Nucleus accumbens (tissue), 56 donors: ENCODE measurements at regions not wholly inside any gene's neighbourhood (a gene's known extent, or its start where the extent isn't known, plus 50 kb on each side); places are given as distances from the start of the nearest gene placed in this dataset.
"Not testable (repeated sequence)": the region's sequence is repeated elsewhere in the genome, so short reads cannot be mapped to it uniquely, and the experiment has no call there.

ENCODE experiments used
- DNase-seq, 56 donors: peaks; one replicate each; lab custom pipeline; 2025; lab: John Stamatoyannopoulos, UW

DNA sequence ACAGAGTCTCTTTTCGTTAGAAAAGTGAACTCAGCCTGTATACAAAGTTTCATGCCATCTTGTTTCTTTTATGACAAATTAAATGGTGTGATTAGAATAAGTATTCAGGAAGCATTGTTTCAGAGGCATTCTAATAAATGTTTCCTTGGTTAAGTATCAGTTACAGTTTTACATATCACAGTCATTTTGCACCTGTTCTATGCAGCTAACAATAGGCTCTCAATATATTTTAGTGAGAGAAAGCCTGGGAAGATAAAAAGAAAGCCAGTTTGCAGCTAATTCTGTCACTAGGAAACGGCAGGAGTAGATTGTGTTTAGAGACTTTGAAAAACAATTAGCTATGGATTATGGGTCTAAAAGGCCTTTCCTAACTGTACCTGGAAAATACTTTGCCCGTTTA lies 252.8 kb downstream of the ZIC1 start:
- DNase-seq, result no peak

DNA sequence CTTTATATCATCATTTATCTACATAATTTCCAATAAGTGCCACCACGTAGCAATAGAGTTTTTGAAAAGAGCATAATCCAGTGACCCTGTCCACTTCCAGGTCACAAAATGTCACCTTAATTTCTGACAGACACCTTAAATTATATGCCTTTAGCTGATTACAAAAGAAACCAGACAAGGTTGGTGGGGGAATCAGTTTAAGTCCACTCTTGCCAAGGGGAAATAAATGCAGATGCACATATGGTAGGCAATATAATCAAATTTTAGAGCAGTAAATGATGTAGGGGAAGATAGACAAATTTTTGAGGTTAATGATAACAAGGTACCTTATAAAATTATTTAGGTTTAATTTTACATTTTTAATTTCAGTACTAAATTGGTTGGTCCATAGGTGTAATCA lies 253.5 kb downstream of the ZIC1 start:
- DNase-seq, result no peak

DNA sequence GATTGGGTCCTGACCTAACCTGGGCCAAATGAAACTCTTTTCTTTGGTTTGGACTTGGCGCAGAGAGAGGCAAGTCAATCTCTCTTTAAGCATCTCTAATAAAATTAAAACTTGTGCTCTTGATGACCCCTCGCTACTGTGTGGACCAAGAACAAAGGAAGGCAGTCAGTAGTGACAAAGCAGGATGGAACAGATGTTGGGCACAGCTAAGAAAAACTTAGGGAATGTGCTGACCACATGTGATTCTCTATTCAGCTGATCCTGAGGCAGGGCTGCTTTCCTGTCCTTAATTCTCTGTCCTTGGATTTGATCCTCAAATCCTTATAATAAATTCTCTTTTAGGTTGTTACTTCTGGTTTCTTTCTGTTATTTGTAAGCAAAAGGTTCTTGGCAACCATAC lies 259.9 kb downstream of the ZIC1 start:
- DNase-seq, result no peak

DNA sequence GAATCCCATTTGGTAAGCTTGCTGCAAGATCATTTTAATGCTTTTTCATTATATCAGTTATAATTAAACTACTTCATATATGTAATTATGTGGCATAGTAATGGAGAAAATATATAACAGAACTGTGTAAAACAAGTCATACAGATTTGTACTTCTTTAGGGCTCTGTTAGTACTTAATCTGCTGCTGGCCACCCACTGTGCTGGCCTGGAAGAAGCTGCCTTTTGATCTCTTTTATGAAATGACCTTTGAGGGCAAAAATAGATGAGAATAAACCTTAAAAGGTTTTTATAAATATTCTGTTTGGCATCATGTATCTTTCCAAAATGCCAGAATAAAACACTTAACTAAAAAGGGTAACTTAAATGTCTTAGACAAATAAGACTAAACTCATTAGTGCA lies 262.9 kb downstream of the ZIC1 start:
- DNase-seq, result no peak

DNA sequence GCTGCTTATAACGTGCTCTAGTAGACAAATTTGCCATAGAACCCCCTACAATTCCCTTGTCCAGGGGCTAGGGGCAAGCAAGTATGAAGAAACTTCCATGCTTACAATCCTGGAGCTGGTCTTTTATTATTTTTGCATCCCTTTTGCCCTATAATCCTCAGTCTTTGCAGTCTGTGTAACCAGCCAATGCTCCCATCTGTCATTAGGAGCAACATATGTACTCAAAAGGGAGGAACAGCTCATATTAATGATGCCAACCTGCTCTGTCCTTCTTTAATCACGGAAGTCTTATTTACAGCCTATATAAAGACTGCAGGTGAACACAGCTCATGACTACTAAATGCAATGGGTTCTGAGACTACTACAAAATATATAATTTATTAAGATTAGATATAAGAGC lies 263.3 kb downstream of the ZIC1 start:
- no peak for DNase-seq

DNA sequence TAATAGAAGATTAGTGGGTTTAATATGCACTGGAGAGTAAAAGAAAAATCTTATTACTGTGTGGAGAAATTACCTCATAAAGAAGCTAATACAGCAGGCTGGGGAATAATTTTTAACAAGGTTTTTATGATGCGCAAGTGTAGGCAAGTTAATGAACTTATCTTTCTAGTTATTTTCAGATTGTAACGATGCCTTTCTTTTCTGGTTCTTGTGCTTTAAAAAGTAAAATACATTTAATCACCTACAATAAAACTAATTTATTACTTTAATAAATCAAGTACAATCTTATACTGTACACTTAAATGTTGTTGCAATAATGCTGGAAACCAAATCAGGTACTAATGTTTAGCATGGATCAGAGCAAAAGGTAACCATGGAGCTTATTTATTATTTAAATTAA lies 266.6 kb downstream of the ZIC1 start:
- DNase-seq, result no peak

DNA sequence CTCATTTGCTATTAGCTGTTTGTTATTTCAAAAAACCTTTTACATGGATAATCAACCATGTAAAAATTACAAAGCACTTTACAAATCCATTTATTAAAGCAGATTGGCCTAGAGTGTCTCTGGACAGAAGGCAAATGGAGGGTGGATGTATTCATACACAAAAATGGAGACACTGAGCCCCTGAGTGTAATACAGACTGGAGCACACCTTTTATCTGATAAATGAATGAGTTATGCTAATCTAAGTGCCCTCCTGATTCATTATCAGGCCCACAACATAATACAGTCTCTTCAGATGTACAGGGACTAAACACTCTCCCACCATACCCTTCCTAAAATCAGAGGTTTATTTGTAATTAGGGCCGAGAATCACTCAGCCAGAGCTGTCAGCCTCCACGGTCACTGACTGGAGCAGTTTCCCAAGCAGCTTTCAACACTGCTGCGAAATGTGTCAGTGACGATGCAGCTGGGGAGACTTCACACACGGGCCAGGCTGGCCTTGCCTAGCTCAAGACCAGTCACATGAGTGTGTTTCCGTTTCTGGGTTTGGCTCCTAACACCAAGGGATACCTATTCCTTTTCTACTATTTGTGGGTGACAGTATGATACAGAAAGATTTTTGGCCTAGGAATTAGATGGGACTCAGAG lies 271.8 kb downstream of the ZIC1 start:
- DNase-seq, result peak in 11 of 56 donors; percentile 1 to 22 (median 7)

DNA sequence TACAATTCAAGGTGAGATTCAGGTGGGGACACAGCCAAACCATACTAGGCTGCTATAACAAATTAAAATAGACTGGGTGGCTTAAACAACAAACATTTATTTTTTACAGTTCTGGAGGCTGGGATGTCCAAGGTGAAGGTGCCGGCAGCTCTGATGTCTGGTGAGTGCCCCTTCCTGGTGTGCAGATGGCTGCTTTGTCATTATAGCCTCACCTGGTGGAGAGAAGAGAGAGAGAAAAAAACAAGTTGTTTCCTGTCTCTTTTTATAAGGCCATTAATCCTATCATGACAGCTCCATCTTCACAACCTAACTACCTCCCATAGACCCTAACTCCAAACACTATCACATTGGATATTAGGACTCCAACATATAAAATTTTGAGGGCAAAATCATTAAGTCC lies 279.7 kb downstream of the ZIC1 start:
- no peak for DNase-seq

DNA sequence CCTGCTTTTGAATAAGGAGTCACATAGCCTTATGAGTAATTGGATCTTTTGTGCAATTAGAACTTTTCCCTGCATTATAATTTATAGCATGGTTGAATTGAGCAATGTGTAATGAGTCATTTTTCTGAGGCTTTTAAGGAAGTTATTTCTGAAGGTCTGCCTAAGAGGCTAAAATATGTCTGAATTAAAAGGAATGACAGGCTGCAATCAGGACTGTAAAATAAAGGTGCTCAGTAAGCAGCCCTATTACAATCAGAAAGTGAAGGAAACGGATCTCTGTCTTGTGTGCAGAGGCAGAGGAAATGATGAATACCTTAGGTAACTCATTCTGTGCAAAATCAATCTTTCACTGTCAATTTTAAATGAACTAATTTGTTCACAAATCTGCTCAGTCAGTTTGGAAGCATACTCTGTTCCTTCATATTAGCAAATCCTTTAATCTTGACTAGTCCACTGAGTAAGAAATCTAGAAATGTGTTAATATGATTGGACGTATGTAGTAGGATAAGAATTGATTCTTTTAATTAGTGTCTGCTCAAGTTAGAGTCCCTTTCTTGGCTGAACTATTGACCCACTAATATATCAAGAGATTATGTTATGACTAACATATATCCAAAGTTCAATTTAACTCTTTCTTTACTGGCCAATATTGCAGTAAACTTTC lies 290.1 kb downstream of the ZIC1 start:
- no peak for DNase-seq

DNA sequence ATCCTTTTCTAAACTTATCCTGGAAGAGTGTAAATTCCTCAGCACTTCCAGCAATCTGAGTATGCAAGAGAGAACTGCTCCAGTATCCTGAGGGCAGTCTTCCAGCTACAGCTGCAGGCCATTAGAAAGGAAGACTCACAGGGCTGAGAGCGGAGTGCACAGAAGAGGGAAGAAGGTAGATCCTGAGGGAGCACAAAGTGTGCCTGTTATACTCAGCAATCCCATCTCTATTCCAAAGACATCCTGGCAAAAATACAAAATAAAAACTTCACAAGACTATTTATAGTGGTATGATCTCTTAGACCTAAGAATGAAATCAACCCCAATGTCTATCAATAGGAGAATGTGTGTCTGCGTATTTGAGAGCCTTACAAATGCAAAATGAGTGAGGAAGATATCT lies 292.0 kb downstream of the ZIC1 start:
- no peak for DNase-seq

DNA sequence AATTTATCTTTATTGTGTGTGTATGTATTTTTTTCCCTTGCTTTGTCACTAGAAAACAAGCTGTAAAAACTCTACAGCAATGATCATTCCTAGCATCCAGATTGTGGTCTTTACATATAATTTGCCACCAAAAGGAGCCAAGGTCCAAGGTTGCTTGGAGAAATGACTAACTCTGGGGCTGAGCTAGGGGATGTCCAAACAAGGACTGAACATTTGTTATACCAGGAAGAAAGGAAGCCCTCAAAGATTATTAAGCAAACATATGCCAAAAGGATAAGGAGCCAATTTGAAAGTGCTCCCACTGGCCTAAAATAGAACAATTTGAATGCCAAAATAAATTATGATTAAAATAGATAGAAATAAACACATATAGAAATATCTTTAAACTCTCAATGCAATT lies 293.3 kb downstream of the ZIC1 start:
- no peak for DNase-seq

DNA sequence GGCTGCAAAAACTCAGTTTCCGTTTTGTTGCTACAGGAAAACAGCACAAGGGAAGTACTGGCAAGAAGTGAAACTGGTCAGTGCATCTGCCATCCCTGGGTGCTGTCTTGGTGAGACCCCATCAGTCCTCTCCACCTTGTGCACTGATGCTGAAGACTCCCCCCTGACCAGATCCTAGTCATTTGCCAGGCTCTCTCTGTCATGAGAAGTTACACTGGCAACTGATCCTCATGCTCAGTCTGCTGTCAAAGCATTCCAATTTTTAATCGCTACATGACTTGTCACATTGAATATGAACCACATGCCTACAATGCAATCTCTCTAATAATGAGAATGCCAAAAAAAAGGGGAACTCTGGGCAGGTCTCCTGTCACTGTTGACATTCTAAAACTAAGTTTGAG lies 296.5 kb downstream of the ZIC1 start:
- DNase-seq, result peak in 1 of 56 donors; percentile 10

DNA sequence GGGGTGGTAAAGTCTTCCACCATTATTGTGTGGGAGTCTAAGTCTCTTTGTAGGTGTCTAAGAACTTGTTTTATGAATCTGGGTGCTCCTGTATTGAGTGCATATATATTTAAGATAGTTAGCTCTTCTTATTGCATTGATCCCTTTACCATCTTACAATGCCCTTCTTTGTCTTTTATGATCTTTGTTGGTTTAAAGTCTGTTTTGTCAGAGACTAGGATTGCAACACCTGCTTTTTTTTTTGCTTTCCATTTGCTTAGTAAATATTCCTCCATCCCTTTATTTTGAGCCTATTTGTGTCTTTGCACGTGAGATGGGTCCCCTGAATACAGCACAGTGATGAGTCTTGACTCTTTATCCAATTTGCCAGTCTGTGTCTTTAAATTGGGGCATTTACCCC lies 301.6 kb downstream of the ZIC1 start:
- not testable (repeated sequence) for DNase-seq

DNA sequence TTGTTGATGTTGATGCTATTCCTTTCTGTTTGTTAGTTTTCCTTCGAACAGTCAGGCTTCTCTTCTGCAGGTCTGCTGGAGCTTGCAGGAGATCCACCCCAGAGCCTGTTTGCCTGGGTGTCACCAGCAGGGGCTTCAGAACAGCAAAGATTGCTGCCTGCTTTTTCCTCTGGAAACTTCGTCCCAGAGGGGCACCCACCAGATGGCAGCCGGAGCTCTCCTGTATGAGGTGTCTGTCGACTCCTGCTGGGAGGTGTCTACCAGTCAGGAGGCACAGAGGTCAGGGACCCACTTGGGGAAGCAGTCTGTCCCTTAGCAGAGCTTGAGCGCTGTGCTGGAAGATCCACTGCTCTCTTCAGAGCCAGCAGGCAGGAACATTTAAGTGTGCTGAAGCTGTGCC lies 303.2 kb downstream of the ZIC1 start:
- DNase-seq, result no peak

DNA sequence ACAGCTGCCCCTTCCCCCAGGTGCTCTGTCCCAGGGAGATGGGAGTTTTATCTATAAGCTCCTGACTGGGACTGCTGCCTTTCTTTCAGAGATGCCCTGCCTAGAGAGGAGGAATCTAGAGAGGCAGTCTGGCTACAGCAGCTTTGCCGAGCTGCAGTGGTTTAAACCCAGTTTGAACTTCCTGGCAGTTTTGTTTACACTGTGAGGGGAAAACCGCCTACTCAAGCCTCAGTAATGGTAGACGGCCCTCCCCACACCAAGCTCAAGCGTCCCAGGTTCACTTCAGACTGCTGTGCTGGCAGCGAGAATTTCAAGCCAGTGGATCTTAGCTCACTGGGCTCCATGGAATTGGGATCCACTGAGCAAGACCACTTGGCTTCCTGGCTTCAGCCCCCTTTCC lies 303.6 kb downstream of the ZIC1 start:
- not testable (repeated sequence) for DNase-seq

DNA sequence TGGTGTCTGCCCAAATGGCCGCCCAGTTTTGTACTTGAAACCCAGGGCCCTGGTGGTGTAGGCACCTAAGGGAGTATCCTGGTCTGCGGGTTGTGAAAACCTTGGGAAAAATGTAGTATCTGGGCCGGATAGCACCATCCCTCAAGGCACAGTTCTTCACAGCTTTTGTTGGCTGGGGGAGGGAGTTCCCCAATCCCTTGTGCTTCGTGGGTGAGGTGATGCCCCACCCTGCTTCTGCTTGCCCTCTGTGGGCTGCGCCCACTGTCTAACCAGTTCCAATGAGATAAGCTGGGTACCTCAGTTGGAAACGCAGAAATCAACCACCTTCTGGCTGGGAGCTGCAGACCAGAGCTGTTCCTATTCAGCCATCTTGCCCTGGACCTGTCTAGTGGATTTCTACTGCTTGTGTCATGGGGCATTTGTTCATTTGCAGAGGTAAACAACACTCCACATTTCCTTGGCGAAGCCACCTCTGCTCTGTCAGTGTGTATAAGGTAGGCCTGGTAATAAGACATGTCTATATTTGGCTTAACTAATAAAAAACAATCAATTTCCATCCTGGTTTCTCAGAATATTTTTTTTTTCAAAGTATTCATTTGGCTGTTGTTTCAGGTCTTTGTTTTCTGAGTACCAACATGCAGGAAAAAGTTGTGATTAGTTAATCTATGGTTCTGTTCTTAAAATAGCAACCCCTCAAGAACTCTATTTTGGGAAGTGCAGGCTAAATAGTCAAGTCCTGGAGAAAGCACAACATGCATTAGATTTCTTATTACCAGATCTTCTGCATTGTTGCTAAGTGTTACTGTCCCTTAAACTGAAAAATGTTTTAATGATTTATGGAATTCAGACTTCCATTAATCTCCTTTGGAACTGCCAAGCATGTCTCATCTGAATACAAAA lies 304.3 kb downstream of the ZIC1 start:
- no peak for DNase-seq

DNA sequence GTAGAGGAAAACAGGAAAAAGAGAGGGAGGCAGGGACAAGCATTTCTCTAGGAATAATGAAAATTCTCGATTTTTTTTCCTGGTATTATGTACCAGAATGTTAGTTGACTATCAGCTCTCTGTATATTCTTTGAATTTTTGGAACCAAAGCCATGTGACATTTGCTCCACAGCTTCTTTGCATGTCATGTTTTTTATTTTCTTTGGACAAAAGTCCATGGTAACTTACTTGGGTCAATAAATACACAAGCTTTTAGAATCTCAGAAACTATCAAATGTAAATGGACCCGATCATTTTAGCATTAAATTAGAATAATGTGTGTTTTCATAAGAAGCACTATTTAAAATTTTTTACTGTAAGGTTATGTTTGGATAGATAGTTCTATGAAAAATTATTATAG lies 320.5 kb downstream of the ZIC1 start:
- DNase-seq, result no peak

DNA sequence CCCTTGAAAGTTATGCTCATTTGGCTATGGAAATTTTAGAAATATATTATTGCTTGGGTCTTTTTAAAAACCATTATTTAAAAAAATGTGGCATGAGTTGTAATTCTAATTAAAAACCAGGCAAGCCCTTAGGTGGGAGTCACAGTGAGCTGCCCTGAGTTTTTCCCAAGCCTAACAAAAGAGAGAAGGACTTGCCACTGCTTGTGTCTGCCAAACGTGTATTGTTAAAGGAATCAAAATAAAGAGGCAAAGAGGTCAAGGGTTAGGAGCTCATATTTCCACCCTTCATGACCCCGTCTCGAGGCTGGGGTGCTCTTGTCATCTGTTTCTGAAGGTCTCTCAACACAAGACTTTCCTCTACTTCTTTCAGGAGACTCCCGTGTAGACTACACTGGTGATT lies 321.1 kb downstream of the ZIC1 start:
- no peak for DNase-seq

DNA sequence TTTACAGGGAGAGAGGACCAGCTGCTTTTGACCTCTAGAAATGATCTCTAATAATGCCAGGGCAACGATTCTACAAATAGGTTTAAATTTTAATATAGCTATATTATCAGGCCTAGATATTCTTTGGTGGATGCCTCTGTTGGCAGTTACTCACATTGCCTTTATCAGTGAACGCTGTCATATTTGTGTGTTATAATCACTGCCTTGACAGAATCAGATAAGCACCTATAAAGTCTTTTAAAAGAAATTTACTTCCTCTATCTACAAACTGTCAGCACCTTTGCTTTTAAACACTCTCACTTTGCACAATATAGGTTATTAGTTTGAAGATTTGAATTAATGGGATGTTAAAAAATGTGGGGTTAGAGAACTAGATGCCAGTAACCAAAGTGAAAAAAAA lies 324.1 kb downstream of the ZIC1 start:
- DNase-seq, result no peak

DNA sequence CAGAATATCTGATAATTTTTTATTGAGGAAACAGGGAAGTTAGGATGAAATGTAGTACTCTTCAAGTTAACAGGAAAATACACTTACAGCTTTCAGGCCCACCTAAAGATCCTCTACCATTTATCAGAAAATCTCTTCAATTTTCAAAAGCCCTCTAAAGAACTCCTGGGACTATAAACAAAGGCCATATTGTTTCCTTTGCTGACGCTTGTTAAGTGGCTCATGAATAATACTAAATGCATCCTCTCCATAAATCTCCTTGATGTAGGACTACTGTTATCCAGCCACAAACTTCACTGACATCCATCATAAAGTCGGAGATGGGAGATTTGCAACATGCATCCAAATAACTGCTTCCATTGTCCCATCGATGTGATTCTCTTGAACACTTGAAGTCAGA lies 326.5 kb downstream of the ZIC1 start:
- no peak for DNase-seq

DNA sequence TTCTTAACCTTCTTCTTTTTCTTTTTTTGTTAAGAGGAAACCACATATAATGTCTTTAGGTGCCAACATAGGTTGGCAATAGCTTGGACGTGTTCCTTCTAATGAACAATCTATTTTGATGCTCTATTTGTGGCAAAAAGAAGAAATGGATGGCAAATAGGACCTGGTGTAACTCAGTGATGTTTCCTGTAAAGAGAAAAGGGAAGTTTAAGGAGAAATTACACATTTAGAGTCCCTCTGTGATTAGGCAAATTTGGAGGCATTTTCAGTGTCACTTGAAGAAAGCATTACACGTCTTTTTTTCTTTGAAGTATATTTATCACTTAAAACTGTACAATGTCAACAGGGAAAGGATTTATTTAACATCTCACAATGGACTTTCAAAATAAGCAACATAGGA lies 327.1 kb downstream of the ZIC1 start:
- no peak for DNase-seq

DNA sequence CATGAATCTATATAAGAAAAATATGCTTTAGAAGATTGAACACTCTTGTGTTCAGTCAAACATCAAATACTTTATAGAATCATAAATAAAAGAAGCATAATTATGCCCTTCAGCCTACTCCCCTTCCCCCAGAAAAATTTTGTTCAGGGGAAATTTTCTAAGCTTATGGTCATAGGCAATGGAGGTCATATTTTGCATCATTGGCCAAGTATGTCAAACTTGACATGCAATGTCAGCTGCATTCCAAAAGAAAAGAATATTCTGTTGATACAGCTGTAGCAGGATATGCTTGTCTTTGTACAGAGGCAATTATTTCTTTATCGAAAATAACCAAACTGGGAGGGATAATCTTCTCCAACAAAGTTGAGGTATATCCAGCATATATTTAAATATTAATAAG lies 328.2 kb downstream of the ZIC1 start:
- DNase-seq, result no peak
